MCF 10A (cell line): ENCODE measurements at regions not wholly inside any gene's neighbourhood (a gene's known extent, or its start where the extent isn't known, plus 50 kb on each side); places are given as distances from the start of the nearest gene placed in this dataset.

Experiments
- BruUV-seq: library from RNA; stranded (reverse); fragments of 400-500 nt; replicated peaks from 2 replicates; lab custom pipeline; 2021; lab: Mats Ljungman, UMichigan
- CTCF ChIA-PET: fragments of 300-600 bp; sonication (Branson Sonifier 250); formaldehyde crosslinking; extraction: SDS; loops from one replicate; lab custom pipeline; 2021; ENCODE audit warnings: antibody characterized with exemption, inconsistent platforms; lab: Yijun Ruan, JAX
- POLR2A ChIA-PET: fragments of 300-600, 350-650 bp; sonication (Branson Sonifier 250); formaldehyde crosslinking; extraction: SDS; loops from one replicate; lab custom pipeline; 2020; ENCODE audit warnings: antibody characterized with exemption, inconsistent platforms; lab: Yijun Ruan, JAX
- DNase-seq: peaks from one replicate; pipeline ENCODE4 v3.0.0-alpha.2; 2018; ENCODE audit not compliant: unreplicated experiment
- H3K27ac Mint-ChIP-seq: one replicate; pipeline ENCODE4 v1.8.0; 2022; ENCODE audit warnings: mild to moderate bottlenecking, low read depth, mixed read lengths; ENCODE audit not compliant: unreplicated experiment
- H3K27me3 Mint-ChIP-seq: one replicate; pipeline ENCODE4 v1.8.0; 2022; ENCODE audit warnings: mixed read lengths; ENCODE audit not compliant: insufficient read depth, unreplicated experiment
- H3K36me3 Mint-ChIP-seq: one replicate; pipeline ENCODE4 v1.8.0; 2022; ENCODE audit warnings: mild to moderate bottlenecking, moderate library complexity, mixed read lengths; ENCODE audit not compliant: insufficient read depth, unreplicated experiment
- H3K4me1 Mint-ChIP-seq: one replicate; pipeline ENCODE4 v1.8.0; 2022; ENCODE audit warnings: mixed read lengths; ENCODE audit not compliant: insufficient read depth, unreplicated experiment
- H3K4me3 Mint-ChIP-seq: one replicate; pipeline ENCODE4 v1.8.0; 2022; ENCODE audit warnings: mild to moderate bottlenecking, moderate library complexity, mixed read lengths; ENCODE audit not compliant: unreplicated experiment
- H3K9me3 Mint-ChIP-seq: one replicate; pipeline ENCODE4 v1.8.0; 2022; ENCODE audit warnings: mixed read lengths; ENCODE audit not compliant: unreplicated experiment
- intact Hi-C: fragments of 100-400 bp; cut with micrococcal nuclease; formaldehyde crosslinking; loops from 2 replicates; pipeline ENCODE4 v1.14.1; 2022
- TF ChIP-seq, protein P1 (sequence below): fragments of 200-600 bp; IDR thresholded peaks from one replicate; pipeline ENCODE4 v1.8.0; 2022; ENCODE audit warnings: antibody characterized with exemption, mild to moderate bottlenecking; ENCODE audit not compliant: unreplicated experiment

DNA sequence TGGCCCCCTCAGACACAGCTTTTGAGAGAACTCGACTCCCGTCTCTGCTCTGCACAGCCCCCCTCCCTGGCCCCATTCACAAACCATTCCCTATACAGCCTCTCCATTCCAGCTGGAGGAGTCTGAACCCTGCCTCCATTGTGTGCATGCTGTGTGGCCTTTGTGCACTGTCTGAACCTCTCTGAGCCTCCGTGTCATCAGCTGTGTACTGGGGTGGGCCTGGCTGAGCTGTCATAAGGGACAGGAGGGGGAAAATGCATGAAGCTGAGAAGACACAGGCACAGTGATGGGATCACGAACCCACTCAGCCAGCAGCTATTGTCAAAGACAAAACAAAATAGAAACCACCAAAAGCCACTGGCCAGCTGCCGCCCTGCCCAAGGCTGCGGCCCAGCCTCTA is 130.8 kb downstream of the RFLNA start:
- DNase-seq: no peak
- Mint-ChIP-seq H3K9me3 (no peaks in the 10 kb centered on the region), H3K27me3 (no peaks in the 10 kb centered on the region), H3K36me3 (peaks cover 53% of the 10 kb centered on the region), H3K4me3 (no peak overlapping the region), H3K4me1 (peaks cover 18% of the 10 kb centered on the region), H3K27ac (peak overlapping the region; percentile 16)
- TF ChIP-seq, protein P1, sequence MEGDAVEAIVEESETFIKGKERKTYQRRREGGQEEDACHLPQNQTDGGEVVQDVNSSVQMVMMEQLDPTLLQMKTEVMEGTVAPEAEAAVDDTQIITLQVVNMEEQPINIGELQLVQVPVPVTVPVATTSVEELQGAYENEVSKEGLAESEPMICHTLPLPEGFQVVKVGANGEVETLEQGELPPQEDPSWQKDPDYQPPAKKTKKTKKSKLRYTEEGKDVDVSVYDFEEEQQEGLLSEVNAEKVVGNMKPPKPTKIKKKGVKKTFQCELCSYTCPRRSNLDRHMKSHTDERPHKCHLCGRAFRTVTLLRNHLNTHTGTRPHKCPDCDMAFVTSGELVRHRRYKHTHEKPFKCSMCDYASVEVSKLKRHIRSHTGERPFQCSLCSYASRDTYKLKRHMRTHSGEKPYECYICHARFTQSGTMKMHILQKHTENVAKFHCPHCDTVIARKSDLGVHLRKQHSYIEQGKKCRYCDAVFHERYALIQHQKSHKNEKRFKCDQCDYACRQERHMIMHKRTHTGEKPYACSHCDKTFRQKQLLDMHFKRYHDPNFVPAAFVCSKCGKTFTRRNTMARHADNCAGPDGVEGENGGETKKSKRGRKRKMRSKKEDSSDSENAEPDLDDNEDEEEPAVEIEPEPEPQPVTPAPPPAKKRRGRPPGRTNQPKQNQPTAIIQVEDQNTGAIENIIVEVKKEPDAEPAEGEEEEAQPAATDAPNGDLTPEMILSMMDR: no peak
- no TSS peak for BruUV-seq
- CTCF ChIA-PET: interaction anchor here (0.6 to 1.5 kb wide), 4 partner anchors 28 to 393 kb away, joined by 3 to 6 read pairs (median 4); no protein-coding TSS in a partner anchor
- POLR2A ChIA-PET: no interaction called here
- intact Hi-C loops: no loop called here

DNA sequence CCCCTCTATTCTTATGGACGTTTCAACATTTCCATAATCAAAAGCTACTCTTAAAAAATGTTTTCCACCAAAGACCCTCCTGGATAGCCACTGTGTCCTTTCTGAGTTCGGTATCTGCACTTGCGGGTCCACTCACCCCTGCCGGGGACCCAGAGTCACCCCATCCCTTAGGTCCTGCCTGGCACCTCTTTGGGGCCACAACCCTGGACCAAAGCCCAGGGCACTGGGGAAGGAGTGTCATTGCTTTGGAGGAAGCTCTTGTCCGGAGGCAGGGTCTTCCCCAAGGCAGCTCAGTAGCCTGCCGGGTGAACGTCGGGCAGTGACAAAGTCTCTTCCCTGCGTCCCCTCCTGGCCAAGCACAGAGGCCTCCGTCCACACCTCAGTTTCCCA is 129.6 kb downstream of the RFLNA start:
- DNase-seq: no peak
- H3K36me3 Mint-ChIP-seq: peaks cover 51% of the 10 kb centered on the region
- POLR2A ChIA-PET: no interaction called here
- H3K4me1 Mint-ChIP-seq: peaks cover 18% of the 10 kb centered on the region
- H3K27me3 Mint-ChIP-seq: no peaks in the 10 kb centered on the region
- H3K4me3 Mint-ChIP-seq: no peak overlapping the region
- no TSS peak for BruUV-seq
- intact Hi-C loops: loop anchor here (5.0 kb wide), 2 partner anchors 93 to 348 kb away; no protein-coding TSS in a partner anchor
- TF ChIP-seq, protein P1: no peak
- CTCF ChIA-PET: interaction anchor here (0.5 to 0.7 kb wide), 2 partner anchors 85 to 452 kb away, joined by 4 to 5 read pairs; partner anchors contain the start of gene ZNF664
- H3K9me3 Mint-ChIP-seq: no peaks in the 10 kb centered on the region
- H3K27ac Mint-ChIP-seq: no peak overlapping the region

DNA sequence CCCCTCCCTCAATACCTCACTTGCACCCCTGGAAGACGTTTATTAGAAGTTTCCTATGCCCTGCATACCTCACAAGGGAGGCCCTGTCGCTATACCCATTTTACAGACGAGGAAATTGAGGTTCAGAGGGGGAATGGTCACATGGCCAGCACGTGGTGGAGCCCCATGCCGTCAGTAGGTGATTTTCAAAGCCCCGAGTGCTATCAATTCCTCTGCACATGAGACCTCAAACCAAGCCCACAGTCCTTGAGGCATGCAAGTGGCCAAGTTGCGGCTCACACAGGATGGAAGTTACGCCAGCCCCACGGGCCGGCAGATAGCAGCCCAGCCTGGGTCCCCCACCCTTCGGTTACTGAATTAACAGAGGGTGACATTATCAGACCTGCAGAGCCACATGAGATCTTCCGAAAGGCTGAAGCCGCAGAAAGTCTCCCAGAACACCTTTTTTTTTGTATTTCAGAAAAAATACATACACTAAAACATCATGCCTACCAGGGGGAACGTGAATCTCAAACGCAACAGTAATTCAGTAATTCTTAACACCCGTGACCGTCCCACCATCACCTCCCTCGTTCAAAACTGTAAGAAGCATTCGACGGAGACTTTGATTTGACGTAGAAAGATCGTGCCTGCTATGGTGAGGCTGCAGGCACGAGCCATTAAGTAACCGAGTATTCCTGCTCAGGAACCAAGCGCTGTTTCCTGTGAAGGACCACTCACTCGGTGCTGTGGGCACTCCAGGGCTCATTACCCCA is 129.0 kb downstream of the RFLNA start:
- Mint-ChIP-seq H3K4me3 (peak overlapping the region; percentile 48), H3K27me3 (no peaks in the 10 kb centered on the region), H3K27ac (peak overlapping the region; percentile 49), H3K4me1 (peaks cover 18% of the 10 kb centered on the region), H3K36me3 (peaks cover 51% of the 10 kb centered on the region), H3K9me3 (no peaks in the 10 kb centered on the region)
- CTCF ChIA-PET: interaction anchor here (0.7 kb wide), 1 partner anchor 451 kb away, joined by 5 read pairs; the partner anchor contains the start of gene ZNF664
- BruUV-seq: no TSS peak
- POLR2A ChIA-PET: no interaction called here
- intact Hi-C loops: loop anchor here (5.0 kb wide), 2 partner anchors 93 to 348 kb away; no protein-coding TSS in a partner anchor
- DNase-seq: no peak
- TF ChIP-seq, protein P1: no peak
